Lung (tissue), 11 donors: ENCODE measurements at regions not wholly inside any gene's neighbourhood (a gene's known extent, or its start where the extent isn't known, plus 50 kb on each side); places are given as distances from the start of the nearest gene placed in this dataset.

Experiments used
- ATAC-seq: fragments of 200-7000 bp; cut with Tn5 transposase; one replicate; pipeline ENCODE4 v1.9.1; 2020; ENCODE audit warnings: moderate number of reproducible peaks; ENCODE audit not compliant: insufficient read depth, low FRiP score
- DNase-seq, 3 donors: peaks; one replicate each; pipeline ENCODE4 v3.0.0-alpha.2; 2013 to 2017
- H3K27ac ChIP-seq, 2 donors: one replicate each; pipeline ENCODE4 v1.5.1; 2013; ENCODE audit warnings: mild to moderate bottlenecking in 2 of 2, moderate library complexity in 2 of 2, control low read depth in 1 of 2, inconsistent platforms in 1 of 2, low read depth in 1 of 2, low read length in 1 of 2
- H3K27me3 ChIP-seq, 3 donors: one replicate each; pipeline ENCODE4 v1.5.1; 2013; ENCODE audit warnings: low read length in 2 of 3; ENCODE audit not compliant: control insufficient read depth in 3 of 3, insufficient read depth in 3 of 3
- H3K36me3 ChIP-seq, 4 donors: one replicate each; pipeline ENCODE4 v1.5.1; 2013; ENCODE audit warnings: low read length in 4 of 4, mild to moderate bottlenecking in 1 of 4, moderate library complexity in 1 of 4; ENCODE audit not compliant: control insufficient read depth in 4 of 4, insufficient read depth in 4 of 4
- H3K4me1 ChIP-seq, 5 donors: one replicate each; pipeline ENCODE4 v1.5.1; 2013; ENCODE audit warnings: low read length in 5 of 5, mild to moderate bottlenecking in 2 of 5, moderate library complexity in 1 of 5; ENCODE audit not compliant: control insufficient read depth in 5 of 5, insufficient read depth in 5 of 5
- H3K4me3 ChIP-seq: one replicate; pipeline ENCODE4 v1.5.1; 2013; ENCODE audit warnings: mild to moderate bottlenecking, control low read depth, moderate library complexity
- H3K9ac ChIP-seq, 2 donors: one replicate each; pipeline ENCODE4 v1.5.1; 2013; ENCODE audit warnings: low read length in 2 of 2, control low read depth in 1 of 2; ENCODE audit not compliant: insufficient read depth in 1 of 2
- H3K9me3 ChIP-seq, 4 donors: one replicate each; pipeline ENCODE4 v1.5.1; 2013; ENCODE audit warnings: low read length in 3 of 4, mild to moderate bottlenecking in 1 of 4, moderate library complexity in 1 of 4; ENCODE audit not compliant: control insufficient read depth in 4 of 4, insufficient read depth in 3 of 4
- WGBS, 2 donors: extraction: QIAGEN DNeasy Blood & Tissue Kit; methylation state at CpG; one replicate each; pipeline ENCODE4 v1.1.7; 2013; 5-methylcytosine and 5-hydroxymethylcytosine counted together
- TF ChIP-seq, protein P1 (sequence below): IDR thresholded peaks from 2 replicates; pipeline ENCODE4 v1.5.1; 2012; ENCODE audit warnings: mild to moderate bottlenecking; ENCODE audit errors: control extremely low read depth, extremely low read depth
- donor health status: control.
- donor health status: control.
- donor health status: Bipolar disorder and iron deficiency.
- donor health status: healthy.
- donor health status: DM: yes; HTN: yes; CAD: no.

DNA sequence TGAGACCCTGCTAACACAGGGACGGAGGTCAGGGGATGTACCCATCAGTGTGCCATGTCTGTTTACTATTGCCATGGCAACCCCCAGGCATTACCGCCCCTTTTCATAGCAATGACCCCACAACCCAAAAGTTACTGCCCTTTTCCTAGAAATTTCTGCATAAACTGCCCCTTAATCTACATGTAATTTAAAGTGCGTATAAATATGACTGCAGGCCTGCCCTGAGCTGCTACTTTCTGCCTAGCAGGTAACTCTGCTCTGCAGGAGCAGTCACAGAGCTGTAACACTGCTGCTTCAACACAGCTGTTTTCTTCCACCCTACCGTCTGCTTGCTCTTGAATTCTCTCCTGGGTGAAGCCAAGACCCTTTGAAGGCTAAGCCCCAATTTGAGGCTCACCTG is 57.1 kb upstream of the RPS6KA2 start:
- H3K27me3 ChIP-seq = no peaks in the 10 kb centered on the region
- no peak overlapping the region for H3K9ac ChIP-seq
- TF ChIP-seq, protein P1, sequence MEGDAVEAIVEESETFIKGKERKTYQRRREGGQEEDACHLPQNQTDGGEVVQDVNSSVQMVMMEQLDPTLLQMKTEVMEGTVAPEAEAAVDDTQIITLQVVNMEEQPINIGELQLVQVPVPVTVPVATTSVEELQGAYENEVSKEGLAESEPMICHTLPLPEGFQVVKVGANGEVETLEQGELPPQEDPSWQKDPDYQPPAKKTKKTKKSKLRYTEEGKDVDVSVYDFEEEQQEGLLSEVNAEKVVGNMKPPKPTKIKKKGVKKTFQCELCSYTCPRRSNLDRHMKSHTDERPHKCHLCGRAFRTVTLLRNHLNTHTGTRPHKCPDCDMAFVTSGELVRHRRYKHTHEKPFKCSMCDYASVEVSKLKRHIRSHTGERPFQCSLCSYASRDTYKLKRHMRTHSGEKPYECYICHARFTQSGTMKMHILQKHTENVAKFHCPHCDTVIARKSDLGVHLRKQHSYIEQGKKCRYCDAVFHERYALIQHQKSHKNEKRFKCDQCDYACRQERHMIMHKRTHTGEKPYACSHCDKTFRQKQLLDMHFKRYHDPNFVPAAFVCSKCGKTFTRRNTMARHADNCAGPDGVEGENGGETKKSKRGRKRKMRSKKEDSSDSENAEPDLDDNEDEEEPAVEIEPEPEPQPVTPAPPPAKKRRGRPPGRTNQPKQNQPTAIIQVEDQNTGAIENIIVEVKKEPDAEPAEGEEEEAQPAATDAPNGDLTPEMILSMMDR = no peak
- peaks cover 0 to 8% (median 0%) of the 10 kb centered on the region in 5 donors for H3K4me1 ChIP-seq
- no peaks in the 10 kb centered on the region for H3K9me3 ChIP-seq
- no peak for ATAC-seq
- no peak for DNase-seq
- no peak overlapping the region for H3K4me3 ChIP-seq
- whole genome bisulfite sequencing, 2 donors = 93 to 95% methylated on average over 4 of the region's 4 CpGs
- H3K27ac ChIP-seq = no peak overlapping the region
- H3K36me3 ChIP-seq = no peaks in the 10 kb centered on the region

- H3K27ac ChIP-seq = no peak overlapping the region
- WGBS, 2 donors = 90 to 91% methylated on average over 10 of the region's 10 CpGs
- DNase-seq (no peak), ATAC-seq (no peak)
- H3K36me3 ChIP-seq = no peaks in the 10 kb centered on the region
- TF ChIP-seq, protein P1 = no peak
- H3K4me1 ChIP-seq = peaks cover 0 to 8% (median 0%) of the 10 kb centered on the region in 5 donors
- H3K4me3 ChIP-seq = no peak overlapping the region
- no peaks in the 10 kb centered on the region for H3K27me3 ChIP-seq
- H3K9ac ChIP-seq = no peak overlapping the region
- H3K9me3 ChIP-seq = no peaks in the 10 kb centered on the region
Measured at GRCh38 chr6:166683477-166683876, 56.4 kb upstream of the RPS6KA2 start.

GRCh38 chr6:166679566-166679965 is 52.5 kb upstream of the RPS6KA2 start:
- no peak overlapping the region for H3K9ac ChIP-seq
- no peak for DNase-seq
- ATAC-seq = no peak
- 97 to 98% methylated on average over 31 of the region's 31 CpGs for WGBS, 2 donors
- TF ChIP-seq, protein P1 = no peak
- H3K27ac ChIP-seq = no peak overlapping the region
- peaks cover 0 to 4% (median 0%) of the 10 kb centered on the region in 5 donors for H3K4me1 ChIP-seq
- no peak overlapping the region for H3K4me3 ChIP-seq
- no peaks in the 10 kb centered on the region for H3K36me3 ChIP-seq
- H3K27me3 ChIP-seq = no peaks in the 10 kb centered on the region
- H3K9me3 ChIP-seq = no peaks in the 10 kb centered on the region

- TF ChIP-seq, protein P1 = no peak
- no peak overlapping the region for H3K9ac ChIP-seq
- DNase-seq = no peak
- H3K9me3 ChIP-seq = no peaks in the 10 kb centered on the region
- WGBS, 2 donors = 85 to 87% methylated on average over 10 of the region's 10 CpGs
- ATAC-seq = no peak
- H3K27ac ChIP-seq = no peak overlapping the region
- no peaks in the 10 kb centered on the region for H3K27me3 ChIP-seq
- H3K4me3 ChIP-seq = no peak overlapping the region
- H3K4me1 ChIP-seq = peaks cover 0 to 10% (median 4%) of the 10 kb centered on the region in 5 donors
- no peaks in the 10 kb centered on the region for H3K36me3 ChIP-seq
Measured at GRCh38 chr6:166678426-166678825, 51.4 kb upstream of the RPS6KA2 start.
